WTC11 (cell line): ENCODE measurements at regions not wholly inside any gene's neighbourhood (a gene's known extent, or its start where the extent isn't known, plus 50 kb on each side); places are given as distances from the start of the nearest gene placed in this dataset.

Experiments used
- ATAC-seq: fragments of 200-7000 bp; cut with Tn5 transposase; 2 replicates; pipeline ENCODE4 v1.10.0; 2021; ENCODE audit warnings: mild to moderate bottlenecking, moderate library complexity
- CTCF ChIA-PET: fragments of 300-600 bp; sonication (Branson Sonifier 250); formaldehyde crosslinking; loops from one replicate; lab custom pipeline; 2021; ENCODE audit warnings: antibody characterized with exemption; lab: Charles Lee
- POLR2A ChIA-PET: fragments of 350-600 bp; sonication (Branson Sonifier 250); formaldehyde crosslinking; loops from one replicate; lab custom pipeline; 2021; ENCODE audit warnings: antibody characterized with exemption; lab: Charles Lee
- DNase-seq: peaks from one replicate; pipeline ENCODE4 v3.0.0; 2021; ENCODE audit warnings: low spot score
- H3K27ac Mint-ChIP-seq: 2 replicates; pipeline ENCODE4 v1.8.0; 2021; ENCODE audit warnings: mixed read lengths
- H3K27me3 Mint-ChIP-seq: 2 replicates; pipeline ENCODE4 v1.8.0; 2021; ENCODE audit warnings: low read depth, mild to moderate bottlenecking, moderate library complexity, mixed read lengths
- H3K36me3 Mint-ChIP-seq: 2 replicates; pipeline ENCODE4 v1.8.0; 2021; ENCODE audit warnings: mixed read lengths
- H3K4me1 Mint-ChIP-seq: 2 replicates; pipeline ENCODE4 v1.8.0; 2022; ENCODE audit warnings: mixed read lengths
- H3K4me3 Mint-ChIP-seq: 2 replicates; pipeline ENCODE4 v1.8.0; 2021; ENCODE audit warnings: mild to moderate bottlenecking, moderate library complexity, mixed read lengths
- H3K9me3 Mint-ChIP-seq: 2 replicates; pipeline ENCODE4 v1.8.0; 2021; ENCODE audit warnings: mixed read lengths
- ATF1 ChIP-seq: sonication (generic); formaldehyde crosslinking; IDR thresholded peaks from 2 replicates; pipeline ENCODE4 v1.8.1; 2023; ENCODE audit warnings: mild to moderate bottlenecking, moderate library complexity, missing genetic modification reagents
- ATF6 ChIP-seq: sonication (generic); formaldehyde crosslinking; IDR thresholded peaks from 2 replicates; pipeline ENCODE4 v1.8.1; 2023; ENCODE audit warnings: mild to moderate bottlenecking, missing genetic modification reagents
- CBFB ChIP-seq: sonication (generic); formaldehyde crosslinking; IDR thresholded peaks from 2 replicates; pipeline ENCODE4 v1.8.1; 2022; ENCODE audit warnings: mild to moderate bottlenecking, low read depth, missing genetic modification reagents
- ELF4 ChIP-seq: sonication (generic); formaldehyde crosslinking; IDR thresholded peaks from 2 replicates; pipeline ENCODE4 v1.8.1; 2022; ENCODE audit warnings: low read depth, mild to moderate bottlenecking, moderate library complexity, missing genetic modification reagents
- FOXP1 ChIP-seq: sonication (generic); formaldehyde crosslinking; IDR thresholded peaks from 2 replicates; pipeline ENCODE4 v1.8.0; 2022; ENCODE audit warnings: missing genetic modification reagents, mild to moderate bottlenecking, moderate library complexity, borderline replicate concordance
- GABPB1 ChIP-seq: sonication (generic); formaldehyde crosslinking; IDR thresholded peaks from 2 replicates; pipeline ENCODE4 v1.8.1; 2023; ENCODE audit warnings: mild to moderate bottlenecking, missing genetic modification reagents
- GRHL2 ChIP-seq: fragments of 250-450 bp; sonication (Bioruptor Pico); IDR thresholded peaks from 2 replicates; pipeline ENCODE4 v1.8.0; 2022; ENCODE audit warnings: mild to moderate bottlenecking, moderate library complexity; ENCODE audit not compliant: insufficient replicate concordance, severe bottlenecking
- NFYB ChIP-seq: sonication (generic); formaldehyde crosslinking; conservative IDR thresholded peaks from 2 replicates; pipeline ENCODE4 v1.8.0; 2022; ENCODE audit warnings: low read depth, missing genetic modification reagents
- NR1H2 ChIP-seq: sonication (generic); formaldehyde crosslinking; IDR thresholded peaks from 2 replicates; pipeline ENCODE4 v1.9.0; 2021; ENCODE audit warnings: mild to moderate bottlenecking, moderate library complexity, missing genetic modification reagents
- RELA ChIP-seq: sonication (generic); formaldehyde crosslinking; IDR thresholded peaks from 2 replicates; pipeline ENCODE4 v1.8.1; 2022; ENCODE audit warnings: missing genetic modification reagents, mild to moderate bottlenecking, borderline replicate concordance
- SMAD4 ChIP-seq: sonication (generic); formaldehyde crosslinking; IDR thresholded peaks from 2 replicates; pipeline ENCODE4 v1.8.0; 2022; ENCODE audit warnings: mild to moderate bottlenecking, missing genetic modification reagents
- SOX15 ChIP-seq: fragments of 250-450 bp; sonication (Bioruptor Pico); IDR thresholded peaks from 2 replicates; pipeline ENCODE4 v1.9.0; 2021; ENCODE audit warnings: mild to moderate bottlenecking
- TEAD1 ChIP-seq: sonication (generic); formaldehyde crosslinking; IDR thresholded peaks from 2 replicates; pipeline ENCODE4 v1.8.0; 2022; ENCODE audit warnings: mild to moderate bottlenecking, missing genetic modification reagents
- TP53 ChIP-seq: sonication (generic); formaldehyde crosslinking; IDR thresholded peaks from 2 replicates; pipeline ENCODE4 v1.8.1; 2023; ENCODE audit warnings: mild to moderate bottlenecking, missing genetic modification reagents
- ZNF121 ChIP-seq: sonication (generic); formaldehyde crosslinking; IDR thresholded peaks from 2 replicates; pipeline ENCODE4 v1.8.0; 2023; ENCODE audit warnings: missing genetic modification reagents
- ZNF232 ChIP-seq: sonication (generic); formaldehyde crosslinking; IDR thresholded peaks from 2 replicates; pipeline ENCODE4 v1.8.0; 2022; ENCODE audit warnings: mild to moderate bottlenecking, missing genetic modification reagents
- ZNF416 ChIP-seq: fragments of 250-450 bp; sonication (Bioruptor Pico); IDR thresholded peaks from 2 replicates; pipeline ENCODE4 v1.9.0; 2021; ENCODE audit warnings: mild to moderate bottlenecking, inconsistent platforms
- TF ChIP-seq, protein P1 (sequence below): sonication (generic); formaldehyde crosslinking; IDR thresholded peaks from 2 replicates; pipeline ENCODE4 v1.8.0; 2023; ENCODE audit warnings: missing genetic modification reagents
- TF ChIP-seq, protein P2 (sequence below): fragments of 250-450 bp; sonication (Bioruptor Pico); IDR thresholded peaks from 2 replicates; pipeline ENCODE4 v2.1.2; 2022; ENCODE audit warnings: mild to moderate bottlenecking, moderate library complexity
- TF ChIP-seq, protein P3 (sequence below): sonication (generic); formaldehyde crosslinking; IDR thresholded peaks from 2 replicates; pipeline ENCODE4 v1.8.1; 2022; ENCODE audit warnings: low read depth, mild to moderate bottlenecking, moderate library complexity, missing genetic modification reagents, borderline replicate concordance
- TF ChIP-seq, protein P4 (sequence below): fragments of 250-450 bp; sonication (Bioruptor Pico); IDR thresholded peaks from 2 replicates; pipeline ENCODE4 v1.9.0; 2021; ENCODE audit warnings: mild to moderate bottlenecking

- Mint-ChIP-seq H3K36me3 (peaks cover 83% of the 10 kb centered on the region), H3K27ac (no peak overlapping the region), H3K27me3 (peaks cover 3% of the 10 kb centered on the region), H3K4me3 (no peak overlapping the region), H3K9me3 (peaks cover 86% of the 10 kb centered on the region), H3K4me1 (no peaks in the 10 kb centered on the region)
- ATAC-seq (no peak), DNase-seq (no peak)
- TF ChIP-seq SMAD4 (CRISPR knock-in tag) = no peak
- TF ChIP-seq, protein P1, sequence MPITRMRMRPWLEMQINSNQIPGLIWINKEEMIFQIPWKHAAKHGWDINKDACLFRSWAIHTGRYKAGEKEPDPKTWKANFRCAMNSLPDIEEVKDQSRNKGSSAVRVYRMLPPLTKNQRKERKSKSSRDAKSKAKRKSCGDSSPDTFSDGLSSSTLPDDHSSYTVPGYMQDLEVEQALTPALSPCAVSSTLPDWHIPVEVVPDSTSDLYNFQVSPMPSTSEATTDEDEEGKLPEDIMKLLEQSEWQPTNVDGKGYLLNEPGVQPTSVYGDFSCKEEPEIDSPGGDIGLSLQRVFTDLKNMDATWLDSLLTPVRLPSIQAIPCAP = no peak
- TF ChIP-seq ZNF416 (CRISPR knock-in tag) = no peak
- no peak for TF ChIP-seq NFYB (CRISPR knock-in tag)
- no peak for TF ChIP-seq SOX15 (CRISPR knock-in tag)
- no peak for TF ChIP-seq ELF4 (CRISPR knock-in tag)
- TF ChIP-seq ZNF121 = no peak
- TF ChIP-seq ATF6 = no peak
- ChIA-PET CTCF (no interaction called here), POLR2A (no interaction called here)
These were observed 54.0 kb upstream of the RBFOX1 start for GRCh38 chr16:7278636-7279035.

GRCh38 chr16:7272567-7273158, 60.0 kb upstream of the RBFOX1 start:
- Mint-ChIP-seq H3K27ac (no peak overlapping the region), H3K27me3 (peaks cover 6% of the 10 kb centered on the region), H3K9me3 (peaks cover 87% of the 10 kb centered on the region), H3K4me1 (no peaks in the 10 kb centered on the region), H3K4me3 (no peak overlapping the region), H3K36me3 (peaks cover 74% of the 10 kb centered on the region)
- CTCF ChIA-PET = no interaction called here
- DNase-seq (no peak), ATAC-seq (no peak)
- TF ChIP-seq TEAD1 (CRISPR knock-in tag) = no peak
- TF ChIP-seq, protein P2, sequence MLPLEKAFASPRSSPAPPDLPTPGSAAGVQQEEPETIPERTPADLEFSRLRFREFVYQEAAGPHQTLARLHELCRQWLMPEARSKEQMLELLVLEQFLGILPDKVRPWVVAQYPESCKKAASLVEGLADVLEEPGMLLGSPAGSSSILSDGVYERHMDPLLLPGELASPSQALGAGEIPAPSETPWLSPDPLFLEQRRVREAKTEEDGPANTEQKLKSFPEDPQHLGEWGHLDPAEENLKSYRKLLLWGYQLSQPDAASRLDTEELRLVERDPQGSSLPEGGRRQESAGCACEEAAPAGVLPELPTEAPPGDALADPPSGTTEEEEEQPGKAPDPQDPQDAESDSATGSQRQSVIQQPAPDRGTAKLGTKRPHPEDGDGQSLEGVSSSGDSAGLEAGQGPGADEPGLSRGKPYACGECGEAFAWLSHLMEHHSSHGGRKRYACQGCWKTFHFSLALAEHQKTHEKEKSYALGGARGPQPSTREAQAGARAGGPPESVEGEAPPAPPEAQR = no peak
- TF ChIP-seq FOXP1 (CRISPR knock-in tag) = no peak
- no peak for TF ChIP-seq ZNF232 (CRISPR knock-in tag)
- TF ChIP-seq, protein P3, sequence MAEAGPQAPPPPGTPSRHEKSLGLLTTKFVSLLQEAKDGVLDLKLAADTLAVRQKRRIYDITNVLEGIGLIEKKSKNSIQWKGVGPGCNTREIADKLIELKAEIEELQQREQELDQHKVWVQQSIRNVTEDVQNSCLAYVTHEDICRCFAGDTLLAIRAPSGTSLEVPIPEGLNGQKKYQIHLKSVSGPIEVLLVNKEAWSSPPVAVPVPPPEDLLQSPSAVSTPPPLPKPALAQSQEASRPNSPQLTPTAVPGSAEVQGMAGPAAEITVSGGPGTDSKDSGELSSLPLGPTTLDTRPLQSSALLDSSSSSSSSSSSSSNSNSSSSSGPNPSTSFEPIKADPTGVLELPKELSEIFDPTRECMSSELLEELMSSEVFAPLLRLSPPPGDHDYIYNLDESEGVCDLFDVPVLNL = no peak
- TF ChIP-seq, protein P4, sequence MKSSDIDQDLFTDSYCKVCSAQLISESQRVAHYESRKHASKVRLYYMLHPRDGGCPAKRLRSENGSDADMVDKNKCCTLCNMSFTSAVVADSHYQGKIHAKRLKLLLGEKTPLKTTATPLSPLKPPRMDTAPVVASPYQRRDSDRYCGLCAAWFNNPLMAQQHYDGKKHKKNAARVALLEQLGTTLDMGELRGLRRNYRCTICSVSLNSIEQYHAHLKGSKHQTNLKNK (CRISPR knock-in tag) = no peak
- TF ChIP-seq CBFB (CRISPR knock-in tag) = no peak
- TF ChIP-seq GRHL2 (CRISPR knock-in tag) = no peak
- no peak for TF ChIP-seq TP53
- no peak for TF ChIP-seq NR1H2 (CRISPR knock-in tag)
- no peak for TF ChIP-seq GABPB1
- no peak for TF ChIP-seq SOX15 (CRISPR knock-in tag)
- TF ChIP-seq ATF1 = no peak
- no peak for TF ChIP-seq RELA (CRISPR knock-in tag)
- no peak for TF ChIP-seq ELF4 (CRISPR knock-in tag)
- POLR2A ChIA-PET = no interaction called here
